ENCODE measurements at regions not wholly inside any gene's neighbourhood (a gene's known extent, or its start where the extent isn't known, plus 50 kb on each side); places are given as distances from the start of the nearest gene placed in this dataset.

GRCh38 chr11:115918576-115918975, 414.4 kb upstream of the CADM1 start:
- no peak overlapping the region for H3K4me3 ChIP-seq (ENCODE audit: control insufficient read depth, low read depth, low read length)
- TF ChIP-seq CTCF (conservative IDR thresholded peaks at IDR 0.05; ENCODE audit: control insufficient read depth, insufficient read depth, low read depth, low read length), result no peak

DNA sequence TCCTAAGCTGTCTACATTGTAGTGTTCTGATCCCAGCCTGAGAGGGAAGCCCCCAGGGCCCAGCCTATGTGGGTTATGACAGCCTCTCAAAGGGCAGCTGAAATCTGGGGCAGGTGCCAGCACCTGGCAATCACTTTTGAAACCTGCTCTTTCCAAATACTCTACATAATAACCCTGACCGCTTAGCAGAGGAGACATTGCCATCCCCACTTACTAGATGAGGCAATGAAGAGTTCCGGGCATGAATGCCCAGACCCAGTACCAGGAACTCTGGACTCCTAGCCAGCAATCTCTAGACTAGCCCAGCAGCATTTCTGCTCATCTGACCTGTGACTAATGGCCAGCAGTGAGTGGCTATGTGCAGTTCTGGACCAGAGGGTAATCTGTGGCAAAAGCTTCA, 412.4 kb upstream of the CADM1 start:
- no peak for DNase-seq (ENCODE audit: low read depth)
- TF ChIP-seq CTCF (conservative IDR thresholded peaks at IDR 0.05; ENCODE audit: control insufficient read depth, insufficient read depth, low read depth, low read length), result no peak
- H3K4me3 ChIP-seq (ENCODE audit: control insufficient read depth, low read depth, low read length), result no peak overlapping the region

More at GRCh38 chr11:115918576-115918975, 414.4 kb upstream of the CADM1 start:
- no peak for DNase-seq (ENCODE audit: low read depth)

DNA sequence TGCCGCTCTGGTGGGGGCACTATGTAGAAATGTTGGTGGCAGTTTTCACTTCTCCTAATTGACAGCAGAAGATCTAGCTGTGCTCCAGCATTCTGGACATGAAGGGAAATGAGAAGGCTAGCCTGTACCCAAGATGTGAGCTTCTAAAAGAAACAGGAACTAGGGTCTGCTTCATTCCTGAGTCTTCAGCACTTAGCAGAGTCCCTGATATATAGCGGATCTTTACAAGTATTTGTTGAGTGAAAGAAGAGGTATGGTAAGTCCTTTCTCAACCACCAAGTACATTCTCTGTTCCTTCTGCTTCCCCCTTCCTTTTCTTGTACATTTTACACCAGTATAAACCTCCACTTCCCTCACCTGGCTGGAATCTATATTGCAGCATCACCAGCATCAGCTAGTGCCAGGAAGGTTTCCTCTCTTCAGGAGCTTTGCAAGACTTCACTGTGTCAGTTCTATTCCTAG, 408.3 kb upstream of the CADM1 start:
- no peak for DNase-seq (ENCODE audit: low read depth)
- H3K4me3 ChIP-seq (ENCODE audit: control insufficient read depth, low read depth, low read length), result no peak overlapping the region
- no peak for TF ChIP-seq CTCF (conservative IDR thresholded peaks at IDR 0.05; ENCODE audit: control insufficient read depth, insufficient read depth, low read depth, low read length)

DNA sequence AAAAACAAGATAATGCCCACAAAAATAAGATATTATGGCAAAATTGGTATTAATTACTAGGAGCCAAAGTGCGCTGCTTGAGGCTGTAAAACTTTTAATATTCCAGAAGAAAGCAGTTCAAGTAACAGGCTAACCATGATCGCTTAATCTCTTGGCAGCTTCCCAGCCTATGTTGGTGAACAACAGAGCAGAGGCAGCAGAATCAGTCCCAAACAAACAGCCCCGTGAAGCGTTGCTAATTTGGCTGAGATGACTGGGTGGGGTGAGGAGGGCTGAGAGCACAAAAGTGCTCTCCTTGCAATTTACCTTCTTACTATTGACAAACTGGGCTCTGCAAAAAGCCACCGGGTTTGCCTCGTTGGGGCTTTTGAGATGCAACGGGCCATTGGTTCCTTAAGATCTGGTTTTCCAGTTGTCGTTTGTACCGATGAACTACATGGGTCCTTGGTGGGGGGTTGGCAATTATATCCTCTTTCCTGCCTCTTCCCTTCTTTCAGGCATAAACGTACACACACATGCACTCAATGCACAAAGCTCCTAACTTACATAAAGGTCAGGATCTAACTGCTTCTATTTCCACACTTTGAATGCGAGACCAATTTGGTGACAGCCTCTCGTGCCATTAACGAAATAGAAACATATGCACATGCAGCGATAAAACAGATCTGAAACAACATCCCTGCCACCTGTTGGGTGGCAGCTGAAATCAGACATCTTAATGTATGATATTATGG, 407.6 kb upstream of the CADM1 start:
- no peak for DNase-seq (ENCODE audit: low read depth)

GRCh38 chr11:115910379-115910778, 406.2 kb upstream of the CADM1 start:
- DNase-seq (ENCODE audit: low read depth), result no peak
- TF ChIP-seq CTCF (conservative IDR thresholded peaks at IDR 0.05; ENCODE audit: control insufficient read depth, insufficient read depth, low read depth, low read length), result no peak
- no peak overlapping the region for H3K4me3 ChIP-seq (ENCODE audit: control insufficient read depth, low read depth, low read length)

More for the DNA sequence above, 407.6 kb upstream of the CADM1 start:
- TF ChIP-seq CTCF (conservative IDR thresholded peaks at IDR 0.05; ENCODE audit: control insufficient read depth, insufficient read depth, low read depth, low read length), result no peak
- H3K4me3 ChIP-seq (ENCODE audit: control insufficient read depth, low read depth, low read length), result no peak overlapping the region

GRCh38 chr11:115906171-115906570, 402.0 kb upstream of the CADM1 start:
- no peak for TF ChIP-seq CTCF (conservative IDR thresholded peaks at IDR 0.05; ENCODE audit: control insufficient read depth, insufficient read depth, low read depth, low read length)
- no peak overlapping the region for H3K4me3 ChIP-seq (ENCODE audit: control insufficient read depth, low read depth, low read length)
- no peak for DNase-seq (ENCODE audit: low read depth)

All from fibroblast of mammary gland (primary cell).